HG03135 (cell line): ENCODE measurements at regions not wholly inside any gene's neighbourhood (a gene's known extent, or its start where the extent isn't known, plus 50 kb on each side); places are given as distances from the start of the nearest gene placed in this dataset.

Experiments
- ATAC-seq: cut with Tn5 transposase; IDR thresholded peaks from one replicate; pipeline ENCODE4 v1.9.1; 2021; ENCODE audit warnings: mild to moderate bottlenecking, moderate library complexity; ENCODE audit not compliant: unreplicated experiment

GRCh38 chr7:110573862-110574528, 516.9 kb upstream of the LRRN3 start:
- no peak for ATAC-seq

GRCh38 chr7:110587294-110587693, 503.6 kb upstream of the LRRN3 start:
- ATAC-seq, result no peak

- ATAC-seq, result no peak
Observed at GRCh38 chr7:110590415-110590814, 500.5 kb upstream of the LRRN3 start.

DNA sequence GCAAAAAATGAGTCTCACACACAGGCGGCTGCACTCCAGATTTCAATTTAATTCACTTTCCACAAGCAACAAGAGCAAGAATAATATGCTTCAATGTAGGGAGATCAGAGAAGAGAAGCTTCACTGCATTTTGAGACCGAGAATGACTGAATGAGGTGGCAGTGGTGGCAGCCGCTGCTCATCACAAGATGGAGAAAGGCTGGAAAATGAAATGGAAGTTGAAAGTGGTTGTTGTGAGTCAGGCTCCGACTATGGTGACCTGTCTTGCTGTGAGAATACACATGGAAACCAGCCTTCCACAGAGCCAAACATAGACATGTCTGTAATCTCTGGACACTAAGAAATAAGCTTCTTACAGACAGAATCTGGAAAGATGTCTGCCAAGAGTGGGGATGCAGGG, 499.6 kb upstream of the LRRN3 start:
- ATAC-seq, result no peak

- no peak for ATAC-seq
Observed at GRCh38 chr7:110592557-110592956, 498.4 kb upstream of the LRRN3 start.

DNA sequence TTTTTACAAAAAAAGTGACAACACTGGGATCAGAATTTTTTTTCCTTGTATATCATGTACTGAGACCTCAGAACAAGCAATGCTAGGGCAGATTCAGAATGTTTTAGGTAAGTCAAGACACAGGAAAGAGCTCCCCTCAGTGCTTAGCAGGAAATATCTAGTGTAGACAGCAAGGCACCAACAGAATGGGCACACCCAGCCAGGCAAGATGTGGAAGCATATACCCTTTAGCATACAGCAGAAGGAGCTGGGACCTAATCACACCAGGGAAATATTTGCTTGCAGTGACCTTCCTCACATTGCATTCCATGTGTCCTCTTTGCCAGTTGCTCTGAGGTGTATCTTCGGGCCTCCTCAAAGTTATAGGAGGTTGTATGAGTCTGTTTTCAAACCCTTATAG, 497.6 kb upstream of the LRRN3 start:
- ATAC-seq, result no peak

DNA sequence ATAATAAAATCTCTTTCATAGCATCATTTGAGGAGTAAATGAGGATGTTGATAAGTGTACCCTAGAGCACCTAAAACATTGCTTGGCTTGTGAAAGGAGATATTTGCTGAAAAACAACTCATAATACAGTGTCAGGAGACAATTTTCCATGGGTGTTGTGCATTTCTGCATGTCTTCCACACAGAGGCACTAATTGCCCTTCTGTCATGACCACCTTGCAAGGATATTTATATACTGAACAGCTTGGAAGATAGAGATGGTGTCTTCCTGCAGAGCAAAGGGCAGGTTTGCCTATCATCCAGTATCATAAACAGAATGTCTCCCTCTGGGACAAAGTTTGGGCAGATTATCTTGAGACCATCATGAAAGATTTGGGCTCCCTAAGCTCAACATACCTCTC, 495.2 kb upstream of the LRRN3 start:
- no peak for ATAC-seq

DNA sequence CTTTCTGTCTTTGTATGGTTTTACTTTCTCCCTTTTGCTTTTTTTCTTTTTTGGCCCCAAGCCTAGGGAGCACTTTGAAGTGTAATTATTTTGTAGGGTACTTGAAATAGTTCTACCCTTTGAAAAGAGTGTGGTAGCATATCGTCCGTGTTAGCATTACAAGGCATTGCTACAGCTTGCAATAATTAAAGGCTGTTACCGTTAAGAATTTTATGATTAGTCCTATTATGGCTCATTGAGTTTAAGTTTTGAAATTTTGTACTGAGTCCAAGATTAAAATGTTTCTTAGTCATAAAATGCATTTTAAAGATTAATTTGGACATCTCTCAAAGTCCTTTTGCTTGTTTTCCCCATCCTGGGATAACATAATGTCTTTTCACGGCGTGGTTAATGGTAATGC, 490.0 kb upstream of the LRRN3 start:
- no peak for ATAC-seq

DNA sequence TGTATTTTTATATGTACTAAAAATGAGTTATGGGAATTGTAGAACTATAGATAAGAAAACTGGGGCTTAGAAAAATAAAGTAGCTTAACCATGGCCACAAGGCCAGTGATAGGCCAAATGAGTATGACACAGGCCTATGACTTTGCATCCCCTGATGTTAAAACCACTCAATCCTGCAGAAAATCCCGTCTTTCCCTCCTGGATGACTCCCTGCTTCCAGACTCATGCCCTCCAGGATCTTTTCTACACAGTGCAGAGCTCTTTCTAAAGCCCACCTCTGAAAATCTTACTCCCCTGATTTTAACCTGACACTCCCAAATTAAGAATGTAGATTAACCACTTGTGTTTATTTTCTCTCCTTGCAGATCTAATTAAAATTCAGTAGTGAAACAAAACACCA, 489.2 kb upstream of the LRRN3 start:
- no peak for ATAC-seq

GRCh38 chr7:110604206-110604605, 486.7 kb upstream of the LRRN3 start:
- no peak for ATAC-seq

GRCh38 chr7:110604885-110605284, 486.0 kb upstream of the LRRN3 start:
- no peak for ATAC-seq

- no peak for ATAC-seq
Observed at GRCh38 chr7:110607050-110607857, 483.7 kb upstream of the LRRN3 start.

- no peak for ATAC-seq
Observed at GRCh38 chr7:110609336-110609735, 481.6 kb upstream of the LRRN3 start.

- no peak for ATAC-seq
Observed at GRCh38 chr7:110612680-110613079, 478.2 kb upstream of the LRRN3 start.
